Nephron progenitor cell (in vitro differentiated cells): ENCODE measurements at regions not wholly inside any gene's neighbourhood (a gene's known extent, or its start where the extent isn't known, plus 50 kb on each side); places are given as distances from the start of the nearest gene placed in this dataset.
"Not testable (repeated sequence)": the region's sequence is repeated elsewhere in the genome, so short reads cannot be mapped to it uniquely, and the experiment has no call there.

ENCODE experiments used
- DNase-seq: peaks from one replicate; pipeline ENCODE4 v3.0.0; 2021
- H3K27ac Mint-ChIP-seq: 2 replicates; pipeline ENCODE4 v1.8.0; 2021; ENCODE audit warnings: mild to moderate bottlenecking, moderate library complexity, mixed read lengths
- H3K27me3 Mint-ChIP-seq: 2 replicates; pipeline ENCODE4 v1.8.0; 2021; ENCODE audit warnings: mild to moderate bottlenecking, low read depth, mixed read lengths; ENCODE audit not compliant: poor library complexity
- H3K36me3 Mint-ChIP-seq: 2 replicates; pipeline ENCODE4 v1.8.0; 2021; ENCODE audit warnings: low read depth, mixed read lengths
- H3K4me1 Mint-ChIP-seq: 2 replicates; pipeline ENCODE4 v1.8.0; 2021; ENCODE audit warnings: mixed read lengths
- H3K4me3 Mint-ChIP-seq: 2 replicates; pipeline ENCODE4 v1.8.0; 2021; ENCODE audit warnings: mild to moderate bottlenecking, moderate library complexity, mixed read lengths
- H3K9me3 Mint-ChIP-seq: 2 replicates; pipeline ENCODE4 v1.8.0; 2021; ENCODE audit warnings: mild to moderate bottlenecking, moderate library complexity, mixed read lengths
- CTCF ChIP-seq: fragments of 200-600 bp; sonication (generic); IDR thresholded peaks from 2 replicates; pipeline ENCODE4 v1.5.0; 2021; ENCODE audit warnings: antibody characterized with exemption

GRCh38 chr17:22707626-22708025, 1015.3 kb downstream of the KCNJ18 start:
- no peak overlapping the region for H3K4me3 Mint-ChIP-seq
- peaks cover 90% of the 10 kb centered on the region for H3K9me3 Mint-ChIP-seq
- no peaks in the 10 kb centered on the region for H3K27me3 Mint-ChIP-seq
- no peak overlapping the region for H3K27ac Mint-ChIP-seq
- DNase-seq: no peak
- TF ChIP-seq CTCF: no peak
- H3K36me3 Mint-ChIP-seq: peaks cover 7% of the 10 kb centered on the region
- H3K4me1 Mint-ChIP-seq: no peaks in the 10 kb centered on the region

- no peak overlapping the region for H3K27ac Mint-ChIP-seq
- peaks cover 90% of the 10 kb centered on the region for H3K9me3 Mint-ChIP-seq
- no peak for TF ChIP-seq CTCF
- no peak for DNase-seq
- no peak overlapping the region for H3K4me3 Mint-ChIP-seq
- no peaks in the 10 kb centered on the region for H3K4me1 Mint-ChIP-seq
- H3K36me3 Mint-ChIP-seq: peaks cover 9% of the 10 kb centered on the region
- no peaks in the 10 kb centered on the region for H3K27me3 Mint-ChIP-seq
Observed at GRCh38 chr17:22717211-22717610, 1024.9 kb downstream of the KCNJ18 start.

DNA sequence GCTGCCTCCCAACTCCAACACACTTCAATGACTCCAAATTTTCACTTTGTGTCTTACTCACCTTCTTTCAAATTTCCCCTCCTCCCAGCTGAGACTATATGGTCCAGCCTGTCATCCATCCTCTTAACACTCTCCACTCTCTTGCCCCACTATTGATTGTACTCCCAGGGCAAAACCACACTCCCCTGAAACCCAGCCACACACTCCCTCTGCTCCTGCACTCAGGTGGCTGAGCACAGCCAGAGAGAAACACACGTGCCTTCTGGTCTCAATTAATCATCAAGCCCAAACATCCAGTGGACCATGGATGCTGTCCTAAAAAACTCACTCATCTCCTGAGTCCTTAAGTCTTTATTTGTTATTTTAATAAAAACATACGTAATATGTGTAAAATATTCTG, 1026.4 kb downstream of the KCNJ18 start:
- no peaks in the 10 kb centered on the region for H3K4me1 Mint-ChIP-seq
- DNase-seq: no peak
- peaks cover 85% of the 10 kb centered on the region for H3K9me3 Mint-ChIP-seq
- TF ChIP-seq CTCF: no peak
- peaks cover 5% of the 10 kb centered on the region for H3K36me3 Mint-ChIP-seq
- H3K27me3 Mint-ChIP-seq: no peaks in the 10 kb centered on the region
- no peak overlapping the region for H3K27ac Mint-ChIP-seq
- H3K4me3 Mint-ChIP-seq: no peak overlapping the region

GRCh38 chr17:22741066-22741465, 1048.7 kb downstream of the KCNJ18 start:
- H3K27me3 Mint-ChIP-seq, H3K27ac Mint-ChIP-seq, H3K4me1 Mint-ChIP-seq, DNase-seq, H3K36me3 Mint-ChIP-seq, H3K4me3 Mint-ChIP-seq: not testable (repeated sequence)
- H3K9me3 Mint-ChIP-seq: peaks cover 84% of the 10 kb centered on the region
